Activated naive CD4-positive, alpha-beta T cell treated with anti-CD3 and anti-CD28 coated beads, Interleukin-2, amount 50 U/mL, for 72 hours (primary cell): ENCODE measurements at regions not wholly inside any gene's neighbourhood (a gene's known extent, or its start where the extent isn't known, plus 50 kb on each side); places are given as distances from the start of the nearest gene placed in this dataset.

Experiments
- ATAC-seq, 2 donors: fragments of 150-1000 bp; cut with Tn5 transposase; 2 replicates each; pipeline ENCODE4 v1.10.0; 2021; ENCODE audit warnings: mild to moderate bottlenecking in 2 of 2, moderate library complexity in 2 of 2
- DNase-seq, 2 donors: peaks; one replicate each; pipeline ENCODE4 v3.0.0; 2021 to 2022; ENCODE audit warnings: low spot score in 2 of 2
- H3K27ac Mint-ChIP-seq, 2 donors: one replicate each; pipeline ENCODE4 v1.8.0; 2022; ENCODE audit warnings: mild to moderate bottlenecking in 2 of 2, mixed read lengths in 2 of 2
- H3K36me3 Mint-ChIP-seq, 2 donors: one replicate each; pipeline ENCODE4 v1.8.0; 2022; ENCODE audit warnings: mixed read lengths in 2 of 2
- H3K9me3 Mint-ChIP-seq, 2 donors: one replicate each; pipeline ENCODE4 v1.8.0; 2022; ENCODE audit warnings: mixed read lengths in 2 of 2

- Mint-ChIP-seq H3K9me3 (peaks cover 6 to 17% of the 10 kb centered on the region in 2 donors), H3K27ac (no peak overlapping the region), H3K36me3 (peaks cover 7 to 16% of the 10 kb centered on the region in 2 donors)
- DNase-seq (no peak), ATAC-seq (no peak)
Observed at GRCh38 chr3:177729956-177730681, 532.8 kb upstream of the TBL1XR1 start.

GRCh38 chr3:177730814-177731213, 533.5 kb upstream of the TBL1XR1 start:
- H3K36me3 Mint-ChIP-seq = peaks cover 7 to 16% of the 10 kb centered on the region in 2 donors
- ATAC-seq = no peak
- H3K9me3 Mint-ChIP-seq = peaks cover 6 to 17% of the 10 kb centered on the region in 2 donors
- DNase-seq = no peak
- no peak overlapping the region for H3K27ac Mint-ChIP-seq

- no peak overlapping the region for H3K27ac Mint-ChIP-seq
- peaks cover 2 to 16% of the 10 kb centered on the region in 2 donors for H3K36me3 Mint-ChIP-seq
- no peak for DNase-seq
- ATAC-seq = no peak
- H3K9me3 Mint-ChIP-seq = peaks cover 6 to 17% of the 10 kb centered on the region in 2 donors
Observed at GRCh38 chr3:177731644-177732268, 534.5 kb upstream of the TBL1XR1 start.

- DNase-seq = no peak
- H3K27ac Mint-ChIP-seq = no peak overlapping the region
- H3K36me3 Mint-ChIP-seq = peaks cover 0 to 8% of the 10 kb centered on the region in 2 donors
- ATAC-seq = no peak
- peaks cover 0 to 14% of the 10 kb centered on the region in 2 donors for H3K9me3 Mint-ChIP-seq
Observed at GRCh38 chr3:177733233-177733632, 536.0 kb upstream of the TBL1XR1 start.

- ATAC-seq = no peak
Observed at GRCh38 chr3:177733936-177734335, 536.7 kb upstream of the TBL1XR1 start.

GRCh38 chr3:177735431-177735830, 538.1 kb upstream of the TBL1XR1 start:
- ATAC-seq (no peak), DNase-seq (no peak)
- no peak overlapping the region for H3K27ac Mint-ChIP-seq

More at GRCh38 chr3:177733936-177734335, 536.7 kb upstream of the TBL1XR1 start:
- no peak overlapping the region for H3K27ac Mint-ChIP-seq
- peaks cover 0 to 7% of the 10 kb centered on the region in 2 donors for H3K9me3 Mint-ChIP-seq
- no peak for DNase-seq
- peaks cover 0 to under 1% of the 10 kb centered on the region in 2 donors for H3K36me3 Mint-ChIP-seq

GRCh38 chr3:177739461-177739860, 542.2 kb upstream of the TBL1XR1 start:
- Mint-ChIP-seq H3K36me3 (no peaks in the 10 kb centered on the region), H3K9me3 (peaks cover 3 to 8% of the 10 kb centered on the region in 2 donors), H3K27ac (no peak overlapping the region)
- DNase-seq (no peak), ATAC-seq (no peak)

More at GRCh38 chr3:177735431-177735830, 538.1 kb upstream of the TBL1XR1 start:
- Mint-ChIP-seq H3K9me3 (peaks cover 0 to 7% of the 10 kb centered on the region in 2 donors), H3K36me3 (no peaks in the 10 kb centered on the region)

GRCh38 chr3:177740254-177740653, 543.0 kb upstream of the TBL1XR1 start:
- DNase-seq = no peak
- Mint-ChIP-seq H3K9me3 (peaks cover 3 to 9% of the 10 kb centered on the region in 2 donors), H3K36me3 (no peaks in the 10 kb centered on the region)

GRCh38 chr3:177742273-177742672, 545.0 kb upstream of the TBL1XR1 start:
- ATAC-seq = no peak
- Mint-ChIP-seq H3K36me3 (no peaks in the 10 kb centered on the region), H3K27ac (no peak overlapping the region), H3K9me3 (peaks cover 3 to 6% of the 10 kb centered on the region in 2 donors)
- no peak for DNase-seq

More at GRCh38 chr3:177740254-177740653, 543.0 kb upstream of the TBL1XR1 start:
- no peak overlapping the region for H3K27ac Mint-ChIP-seq
- no peak for ATAC-seq

GRCh38 chr3:177743173-177743890, 546.0 kb upstream of the TBL1XR1 start:
- H3K27ac Mint-ChIP-seq = no peak overlapping the region
- no peak for ATAC-seq
- no peak for DNase-seq
- peaks cover 3 to 6% of the 10 kb centered on the region in 2 donors for H3K9me3 Mint-ChIP-seq
- H3K36me3 Mint-ChIP-seq = no peaks in the 10 kb centered on the region

- no peak overlapping the region for H3K27ac Mint-ChIP-seq
- H3K9me3 Mint-ChIP-seq = peaks cover 3 to 6% of the 10 kb centered on the region in 2 donors
- no peaks in the 10 kb centered on the region for H3K36me3 Mint-ChIP-seq
- ATAC-seq (peak in 1 of 2 donors; percentile 59), DNase-seq (no peak)
Observed at GRCh38 chr3:177744873-177745606, 547.8 kb upstream of the TBL1XR1 start.

- DNase-seq = no peak
- peaks cover 3 to 6% of the 10 kb centered on the region in 2 donors for H3K9me3 Mint-ChIP-seq
- H3K27ac Mint-ChIP-seq = no peak overlapping the region
- no peak for ATAC-seq
- no peaks in the 10 kb centered on the region for H3K36me3 Mint-ChIP-seq
Observed at GRCh38 chr3:177745607-177746005, 548.3 kb upstream of the TBL1XR1 start.

- ATAC-seq (no peak), DNase-seq (no peak)
- Mint-ChIP-seq H3K36me3 (no peaks in the 10 kb centered on the region), H3K27ac (no peak overlapping the region), H3K9me3 (peaks cover 3 to 6% of the 10 kb centered on the region in 2 donors)
Observed at GRCh38 chr3:177746337-177746933, 549.2 kb upstream of the TBL1XR1 start.

- no peaks in the 10 kb centered on the region for H3K36me3 Mint-ChIP-seq
- no peaks in the 10 kb centered on the region for H3K9me3 Mint-ChIP-seq
- no peak overlapping the region for H3K27ac Mint-ChIP-seq
- ATAC-seq = no peak
- no peak for DNase-seq
Observed at GRCh38 chr3:177749836-177750235, 552.6 kb upstream of the TBL1XR1 start.

GRCh38 chr3:177750436-177750835, 553.2 kb upstream of the TBL1XR1 start:
- no peak for DNase-seq
- Mint-ChIP-seq H3K36me3 (no peaks in the 10 kb centered on the region), H3K9me3 (no peaks in the 10 kb centered on the region), H3K27ac (no peak overlapping the region)
- ATAC-seq = no peak

- Mint-ChIP-seq H3K9me3 (peaks cover 0 to 5% of the 10 kb centered on the region in 2 donors), H3K27ac (no peak overlapping the region), H3K36me3 (no peaks in the 10 kb centered on the region)
- no peak for ATAC-seq
- DNase-seq = no peak
Observed at GRCh38 chr3:177751770-177752169, 554.5 kb upstream of the TBL1XR1 start.
